Keratinocyte (primary cell): ENCODE measurements at regions not wholly inside any gene's neighbourhood (a gene's known extent, or its start where the extent isn't known, plus 50 kb on each side); places are given as distances from the start of the nearest gene placed in this dataset.

ENCODE experiments used
- EZH2 ChIP-seq: IDR thresholded peaks from one replicate; pipeline ENCODE4 v1.6.1; 2012; ENCODE audit warnings: inconsistent platforms, mild to moderate bottlenecking, low read length, moderate library complexity
- TF ChIP-seq, protein P1 (sequence below), 3 experiments: IDR thresholded peaks in 1 of 3; conservative IDR thresholded peaks in 1 of 3; optimal IDR thresholded peaks in 1 of 3; 2 replicates in 2 of 3; 3 replicates in 1 of 3; pipeline versions ENCODE3 to v1.5.1; 2011; ENCODE audit warnings: low read length in 3 of 3, mild to moderate bottlenecking in 3 of 3, moderate library complexity in 2 of 3, control low read depth in 1 of 3, inconsistent platforms in 1 of 3; ENCODE audit not compliant: insufficient read depth in 2 of 3; ENCODE audit errors: extremely low read depth in 1 of 3

- no peak for TF ChIP-seq EZH2
- TF ChIP-seq, protein P1, sequence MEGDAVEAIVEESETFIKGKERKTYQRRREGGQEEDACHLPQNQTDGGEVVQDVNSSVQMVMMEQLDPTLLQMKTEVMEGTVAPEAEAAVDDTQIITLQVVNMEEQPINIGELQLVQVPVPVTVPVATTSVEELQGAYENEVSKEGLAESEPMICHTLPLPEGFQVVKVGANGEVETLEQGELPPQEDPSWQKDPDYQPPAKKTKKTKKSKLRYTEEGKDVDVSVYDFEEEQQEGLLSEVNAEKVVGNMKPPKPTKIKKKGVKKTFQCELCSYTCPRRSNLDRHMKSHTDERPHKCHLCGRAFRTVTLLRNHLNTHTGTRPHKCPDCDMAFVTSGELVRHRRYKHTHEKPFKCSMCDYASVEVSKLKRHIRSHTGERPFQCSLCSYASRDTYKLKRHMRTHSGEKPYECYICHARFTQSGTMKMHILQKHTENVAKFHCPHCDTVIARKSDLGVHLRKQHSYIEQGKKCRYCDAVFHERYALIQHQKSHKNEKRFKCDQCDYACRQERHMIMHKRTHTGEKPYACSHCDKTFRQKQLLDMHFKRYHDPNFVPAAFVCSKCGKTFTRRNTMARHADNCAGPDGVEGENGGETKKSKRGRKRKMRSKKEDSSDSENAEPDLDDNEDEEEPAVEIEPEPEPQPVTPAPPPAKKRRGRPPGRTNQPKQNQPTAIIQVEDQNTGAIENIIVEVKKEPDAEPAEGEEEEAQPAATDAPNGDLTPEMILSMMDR (optimal IDR thresholded peaks at IDR 0.05 in 1 of 3, IDR thresholded peaks at IDR 0.05 in 1 of 3, conservative IDR thresholded peaks at IDR 0.05 in 1 of 3; ENCODE audit: extremely low read depth in 1 of 3, insufficient read depth in 2 of 3, low read length in 3 of 3), result no peak
Observed at GRCh38 chr2:144995482-144995881, 475.6 kb upstream of the ZEB2 start.
